NCI-H524 (cell line): ENCODE measurements at regions not wholly inside any gene's neighbourhood (a gene's known extent, or its start where the extent isn't known, plus 50 kb on each side); places are given as distances from the start of the nearest gene placed in this dataset.
"Not testable (repeated sequence)": the region's sequence is repeated elsewhere in the genome, so short reads cannot be mapped to it uniquely, and the experiment has no call there.

Experiments used
- DNase-seq, 2 experiments: peaks; one replicate each; lab custom pipeline; 2025; lab: John Stamatoyannopoulos, UW

DNA sequence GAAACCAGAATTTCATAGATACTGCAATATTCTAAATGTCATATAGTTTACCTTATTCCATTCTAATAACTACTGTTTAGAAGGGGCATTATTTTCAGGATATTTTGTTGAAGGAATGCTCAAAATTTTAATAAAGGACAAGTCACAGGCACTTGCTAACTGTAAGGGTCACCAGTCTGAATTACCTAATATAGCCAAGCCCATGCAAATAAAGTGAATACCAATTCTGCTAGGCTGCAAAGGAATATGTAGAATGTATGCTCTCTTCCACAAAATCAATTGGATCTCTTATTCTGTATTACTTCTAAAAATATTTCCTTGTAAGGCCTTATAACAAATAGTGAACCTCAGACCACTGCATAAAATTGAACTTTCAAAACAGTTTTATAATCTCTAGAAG is 52.3 kb upstream of the FAT4 start:
- DNase-seq, result no peak

DNA sequence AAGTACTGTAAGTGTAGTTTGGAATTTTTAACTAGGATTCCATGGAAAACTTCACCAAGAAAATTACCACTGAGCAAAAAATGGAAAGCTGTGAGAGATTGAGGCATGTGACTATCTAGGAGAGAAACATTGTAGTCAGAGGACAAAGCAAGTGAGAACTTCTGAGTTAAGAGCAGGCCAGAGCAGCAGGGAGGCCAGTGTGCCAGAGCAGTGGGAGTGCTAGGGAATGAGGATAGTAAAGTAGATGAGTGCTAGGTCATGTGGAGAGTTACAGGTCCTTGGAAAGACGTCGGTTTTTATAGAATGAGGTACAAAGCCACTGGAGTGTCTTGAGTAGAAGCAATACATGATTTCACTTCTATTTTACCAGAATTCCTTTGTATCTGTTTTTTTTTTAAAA is 52.7 kb upstream of the FAT4 start:
- no peak for DNase-seq

DNA sequence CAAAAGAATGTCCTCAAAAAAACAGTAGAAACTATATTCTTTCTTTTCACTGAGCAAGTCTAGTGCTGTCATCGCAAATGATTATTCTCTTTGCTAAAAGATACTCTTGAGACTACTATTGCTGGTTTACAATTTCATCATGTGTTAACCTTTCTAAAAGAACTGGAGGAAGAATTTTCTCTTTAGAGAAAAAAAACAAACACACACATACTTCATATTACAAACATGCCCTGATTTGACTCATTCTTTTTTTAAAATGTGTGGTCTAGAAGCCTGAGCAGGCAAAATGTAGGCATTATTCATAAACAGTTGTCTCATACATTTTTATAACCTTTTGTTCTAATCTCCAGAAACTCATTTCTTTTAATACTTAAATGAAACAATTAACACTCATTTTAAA is 60.6 kb upstream of the FAT4 start:
- no peak for DNase-seq

DNA sequence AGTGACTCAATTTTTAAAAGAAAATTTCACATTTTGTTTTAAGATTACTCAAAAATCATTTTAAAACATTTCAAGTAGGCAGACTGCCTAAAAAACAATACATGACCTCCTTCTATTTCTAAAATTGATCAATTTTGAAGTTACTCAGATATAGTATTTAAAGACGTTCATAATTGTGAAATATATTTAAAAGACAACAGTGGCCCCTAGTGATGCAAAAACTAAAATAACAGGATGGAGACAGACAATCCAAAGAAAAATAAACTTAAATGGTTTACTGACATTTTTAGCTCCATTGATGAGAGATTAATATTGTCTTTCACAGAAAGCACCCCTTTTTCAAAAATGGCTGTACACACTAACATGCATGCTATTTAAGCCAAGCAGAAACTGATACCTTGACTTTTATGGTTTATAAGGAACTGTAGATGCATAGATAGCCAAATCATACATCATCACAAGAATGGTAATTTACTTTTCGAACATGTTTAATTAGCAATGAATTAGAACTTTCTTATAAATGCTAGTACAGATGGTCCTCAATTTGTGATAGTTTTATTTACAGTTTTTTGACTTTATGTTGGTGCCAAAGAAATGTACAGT is 69.8 kb upstream of the FAT4 start:
- DNase-seq, result peak in 1 of 2 experiments; percentile 1

DNA sequence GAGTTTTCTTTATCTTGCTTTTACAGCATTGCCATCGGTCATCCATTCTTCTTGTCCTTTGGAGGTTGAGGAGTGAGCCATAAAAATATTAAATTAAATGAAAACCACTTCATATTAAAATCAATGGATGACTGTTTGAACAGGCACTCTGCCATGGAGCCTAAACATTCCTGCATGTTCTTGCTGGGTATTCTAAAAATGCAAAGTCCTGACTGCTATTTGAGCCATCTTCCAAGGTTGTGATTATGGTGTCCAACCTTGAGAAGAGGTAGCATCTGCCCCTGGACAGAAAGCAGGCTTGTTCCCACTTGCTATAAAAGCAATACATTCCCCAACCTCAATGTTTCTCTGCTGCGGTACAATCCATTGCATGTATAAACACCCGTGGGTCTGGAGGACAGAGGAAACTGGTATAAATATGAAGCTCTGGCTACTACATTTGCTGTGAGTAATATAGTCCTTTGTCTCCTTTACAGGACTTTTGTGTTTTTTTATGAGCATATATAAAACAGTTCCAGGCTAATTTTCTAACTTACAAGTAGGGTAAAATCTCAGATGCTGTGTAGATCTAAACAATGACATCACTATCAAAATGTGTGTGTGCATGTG is 70.9 kb upstream of the FAT4 start:
- DNase-seq, result no peak

- no peak for DNase-seq
Observed at GRCh38 chr4:125235971-125236370, 78.8 kb upstream of the FAT4 start.

GRCh38 chr4:125231661-125232060 is 83.1 kb upstream of the FAT4 start:
- DNase-seq, result no peak

DNA sequence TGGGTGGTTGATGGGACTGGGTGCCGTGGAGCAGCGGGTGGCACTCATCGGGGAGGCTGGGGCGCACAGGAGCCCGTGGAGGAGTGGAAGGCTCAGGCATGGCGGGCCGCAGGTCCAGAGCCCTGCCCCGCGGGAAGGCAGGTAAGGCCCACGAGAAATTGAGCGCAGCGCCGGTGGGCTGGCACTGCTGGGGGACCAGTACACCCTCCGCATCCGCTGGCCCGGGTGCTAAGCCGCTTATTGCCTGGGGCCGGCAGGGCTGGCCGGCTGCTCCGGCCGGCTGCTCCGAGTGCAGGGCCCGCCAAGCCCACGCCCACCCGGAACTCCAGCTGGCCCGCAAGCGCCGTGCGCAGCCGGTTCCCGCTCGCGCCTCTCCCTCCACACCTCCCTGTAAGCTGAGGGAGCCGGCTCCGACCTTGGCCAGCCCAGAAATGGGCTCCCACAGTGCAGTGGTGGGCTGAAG is 85.1 kb upstream of the FAT4 start:
- DNase-seq, result no peak

GRCh38 chr4:125225806-125226205 is 88.9 kb upstream of the FAT4 start:
- no peak for DNase-seq

DNA sequence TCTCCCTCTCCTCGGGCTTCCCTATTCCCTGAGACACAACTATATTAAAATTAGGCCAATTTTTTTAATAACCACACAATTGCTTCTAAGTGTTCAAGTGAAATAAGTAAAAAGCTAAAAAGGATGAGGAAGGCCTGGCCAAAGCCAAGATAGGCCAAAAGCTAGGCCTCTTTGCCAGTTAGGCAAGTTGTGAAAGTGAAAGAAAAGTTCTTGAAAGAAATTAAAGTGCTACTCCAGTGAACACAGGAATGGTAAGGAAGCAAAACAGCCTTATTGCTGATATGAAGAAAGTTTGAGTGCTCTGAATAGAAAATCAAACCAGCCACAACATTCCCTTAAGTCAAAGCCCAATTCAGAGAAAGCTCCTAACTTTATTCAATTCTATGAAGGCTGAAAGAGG is 114.2 kb upstream of the FAT4 start:
- DNase-seq, result no peak

DNA sequence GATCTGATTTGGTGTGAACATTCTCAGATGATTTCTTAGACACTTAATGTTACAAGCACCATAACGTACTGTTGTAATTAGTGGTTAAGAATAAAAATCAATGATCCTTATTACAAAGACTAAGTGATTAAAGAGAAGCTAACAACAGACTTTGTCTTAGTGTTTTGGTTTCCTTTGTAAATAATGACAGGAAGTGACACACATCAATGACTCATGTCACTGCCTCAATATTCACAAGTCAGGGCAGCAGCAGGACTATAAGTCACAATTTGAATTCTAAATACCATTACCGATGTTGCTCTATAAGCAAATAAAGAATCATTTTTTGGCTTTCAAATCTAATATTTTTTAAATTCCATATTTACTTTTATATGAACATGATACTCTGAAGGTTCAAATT is 115.8 kb upstream of the FAT4 start:
- no peak for DNase-seq

- DNase-seq, result not testable (repeated sequence)
Observed at GRCh38 chr4:125191874-125192459, 122.8 kb upstream of the FAT4 start.

- no peak for DNase-seq
Observed at GRCh38 chr4:125191232-125191631, 123.5 kb upstream of the FAT4 start.

DNA sequence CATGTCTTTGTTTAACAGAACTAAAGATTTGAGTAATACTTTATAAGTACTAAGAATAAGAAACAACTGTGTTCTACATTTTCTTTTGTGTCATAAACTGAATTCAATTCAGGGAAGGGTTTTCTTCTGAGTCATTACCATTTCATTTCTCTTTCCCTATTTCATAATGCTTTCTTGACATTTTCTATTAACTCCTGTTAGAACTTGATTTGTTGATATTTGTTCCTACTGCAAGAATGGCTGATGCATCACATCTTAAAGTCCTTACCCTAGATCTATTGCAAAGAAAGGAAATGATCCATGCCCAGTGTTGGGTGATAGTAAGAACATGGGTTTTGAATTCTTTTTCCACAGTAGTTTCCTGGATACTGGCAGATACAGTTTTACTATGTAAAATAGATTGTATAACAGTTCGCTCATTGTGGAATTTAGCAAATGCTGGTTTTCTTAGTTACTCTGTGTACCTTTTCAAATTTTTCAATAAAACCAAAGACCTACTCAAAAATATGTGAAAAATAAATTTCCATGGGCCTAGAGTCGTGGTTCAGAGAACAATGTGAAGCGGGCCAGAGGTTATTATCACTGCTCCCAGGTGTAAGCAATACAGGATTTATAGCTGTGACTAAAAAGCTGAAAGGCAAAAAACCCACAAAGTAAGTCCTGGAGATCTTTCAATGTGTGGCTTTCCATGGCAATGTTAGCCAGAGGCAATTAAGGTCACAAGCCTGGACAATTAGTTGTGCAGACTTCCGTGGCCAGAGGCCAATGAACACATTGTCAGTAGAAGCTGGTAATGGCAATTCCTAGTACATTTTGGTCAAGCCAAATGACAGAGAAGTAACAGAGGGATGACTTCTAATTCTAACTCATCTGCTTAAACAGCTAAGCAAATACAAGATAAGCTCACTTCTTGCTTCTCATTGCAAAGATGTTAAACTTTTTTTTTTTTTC is 127.3 kb upstream of the FAT4 start:
- DNase-seq, result no peak

GRCh38 chr4:125184116-125184515 is 130.6 kb upstream of the FAT4 start:
- no peak for DNase-seq

DNA sequence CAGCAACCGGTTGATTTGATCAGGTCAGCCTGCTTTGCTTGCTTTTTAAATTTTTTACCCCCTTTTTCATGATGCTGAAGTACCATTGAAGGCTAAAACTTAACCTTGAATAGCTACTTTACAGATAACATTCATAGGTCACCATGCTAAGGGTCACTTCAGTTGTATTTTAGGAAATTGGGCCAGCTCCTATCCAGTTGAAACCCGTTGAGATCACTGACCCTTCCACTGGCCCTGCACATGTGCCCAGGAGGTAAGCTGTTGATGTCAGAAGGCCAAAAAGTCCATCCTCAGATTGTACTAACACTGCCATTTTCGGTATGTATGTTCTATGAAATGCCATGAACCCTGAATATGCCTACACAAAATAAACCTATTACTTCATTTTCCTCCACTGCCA is 133.0 kb upstream of the FAT4 start:
- DNase-seq, result no peak

- no peak for DNase-seq
Observed at GRCh38 chr4:125179727-125180126, 135.0 kb upstream of the FAT4 start.

- no peak for DNase-seq
Observed at GRCh38 chr4:125169192-125169591, 145.6 kb upstream of the FAT4 start.

DNA sequence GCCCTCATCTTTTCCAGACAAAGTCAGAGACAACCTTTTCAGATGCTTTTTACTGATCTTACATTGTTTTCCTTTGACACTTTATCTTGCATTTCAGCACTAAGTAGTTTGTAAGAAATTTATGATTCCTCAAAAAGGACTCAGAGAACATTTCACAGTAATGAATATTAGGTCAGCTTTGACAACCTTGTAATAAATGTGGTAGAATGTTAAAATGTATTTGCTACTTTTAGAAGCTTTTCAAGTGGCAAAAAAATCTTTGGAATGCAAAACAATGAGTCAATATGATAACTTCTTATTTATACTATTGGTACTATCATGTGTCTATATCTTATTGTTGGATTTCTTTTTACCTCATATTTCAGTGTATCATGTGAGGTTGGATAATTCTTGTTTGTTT is 146.2 kb upstream of the FAT4 start:
- no peak for DNase-seq

DNA sequence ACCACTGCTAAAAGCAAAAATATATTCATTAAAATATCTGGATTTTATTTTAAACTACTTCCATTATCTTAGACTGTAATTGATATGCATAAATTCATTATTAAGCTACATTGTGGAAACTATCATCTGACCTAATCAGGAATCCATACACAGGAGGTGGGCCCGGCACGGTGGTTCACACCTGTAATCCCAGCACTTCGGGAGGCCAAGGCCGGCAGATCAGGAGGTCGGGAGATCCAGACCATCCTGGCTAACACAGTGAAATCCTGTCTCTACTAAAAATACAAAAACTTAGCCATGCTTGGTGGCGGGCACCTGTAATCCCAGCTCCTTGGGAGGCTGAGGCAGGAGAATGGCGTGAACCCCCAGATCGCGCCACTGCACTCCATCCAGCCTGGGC is 148.7 kb upstream of the FAT4 start:
- DNase-seq, result not testable (repeated sequence)

DNA sequence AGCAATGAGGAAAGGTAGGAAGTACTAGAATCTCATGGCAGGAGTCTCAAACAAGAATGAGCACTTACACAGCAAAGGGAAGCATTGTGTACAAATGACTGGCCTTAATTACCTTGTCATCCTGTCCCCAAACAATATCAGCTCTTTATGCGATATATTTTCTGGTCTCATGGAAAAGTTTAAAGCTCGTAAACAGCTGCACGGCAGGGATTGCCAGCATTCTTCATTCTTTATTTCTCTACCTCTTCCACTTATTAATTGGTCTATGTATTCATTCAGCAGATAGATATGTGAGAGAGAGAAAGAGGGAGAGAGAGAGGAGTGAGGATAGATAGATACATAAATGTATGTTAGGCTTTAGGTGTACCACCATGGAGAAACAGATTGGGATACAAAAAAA is 155.8 kb upstream of the FAT4 start:
- DNase-seq, result no peak

- DNase-seq, result no peak
Observed at GRCh38 chr4:125155251-125155650, 159.5 kb upstream of the FAT4 start.
